OCI-LY3 (cell line): ENCODE measurements at regions not wholly inside any gene's neighbourhood (a gene's known extent, or its start where the extent isn't known, plus 50 kb on each side); places are given as distances from the start of the nearest gene placed in this dataset.

ENCODE experiments used
- EZH2phosphoT487 ChIP-seq: fragments of 200-600 bp; shearing (Covaris generic); IDR thresholded peaks from 2 replicates; pipeline ENCODE4 v1.6.1; 2018; ENCODE audit warnings: antibody characterized with exemption, mixed run types, low read depth
- TF ChIP-seq, protein P1 (sequence below): fragments of 200-600, 300-600 bp; sonication (generic); IDR thresholded peaks from 2 replicates; pipeline ENCODE4 v1.5.1; 2014; ENCODE audit warnings: antibody characterized with exemption, low read length, low read depth

GRCh38 chr12:124194264-124194892 lies 100.5 kb upstream of the RFLNA start:
- TF ChIP-seq, protein P1, sequence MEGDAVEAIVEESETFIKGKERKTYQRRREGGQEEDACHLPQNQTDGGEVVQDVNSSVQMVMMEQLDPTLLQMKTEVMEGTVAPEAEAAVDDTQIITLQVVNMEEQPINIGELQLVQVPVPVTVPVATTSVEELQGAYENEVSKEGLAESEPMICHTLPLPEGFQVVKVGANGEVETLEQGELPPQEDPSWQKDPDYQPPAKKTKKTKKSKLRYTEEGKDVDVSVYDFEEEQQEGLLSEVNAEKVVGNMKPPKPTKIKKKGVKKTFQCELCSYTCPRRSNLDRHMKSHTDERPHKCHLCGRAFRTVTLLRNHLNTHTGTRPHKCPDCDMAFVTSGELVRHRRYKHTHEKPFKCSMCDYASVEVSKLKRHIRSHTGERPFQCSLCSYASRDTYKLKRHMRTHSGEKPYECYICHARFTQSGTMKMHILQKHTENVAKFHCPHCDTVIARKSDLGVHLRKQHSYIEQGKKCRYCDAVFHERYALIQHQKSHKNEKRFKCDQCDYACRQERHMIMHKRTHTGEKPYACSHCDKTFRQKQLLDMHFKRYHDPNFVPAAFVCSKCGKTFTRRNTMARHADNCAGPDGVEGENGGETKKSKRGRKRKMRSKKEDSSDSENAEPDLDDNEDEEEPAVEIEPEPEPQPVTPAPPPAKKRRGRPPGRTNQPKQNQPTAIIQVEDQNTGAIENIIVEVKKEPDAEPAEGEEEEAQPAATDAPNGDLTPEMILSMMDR = no peak
- no peak for TF ChIP-seq EZH2phosphoT487
